ENCODE measurements at regions not wholly inside any gene's neighbourhood (a gene's known extent, or its start where the extent isn't known, plus 50 kb on each side); places are given as distances from the start of the nearest gene placed in this dataset.
A peak's percentile ranks its signal among the peaks of the same experiment; 100 is the strongest.

DNA sequence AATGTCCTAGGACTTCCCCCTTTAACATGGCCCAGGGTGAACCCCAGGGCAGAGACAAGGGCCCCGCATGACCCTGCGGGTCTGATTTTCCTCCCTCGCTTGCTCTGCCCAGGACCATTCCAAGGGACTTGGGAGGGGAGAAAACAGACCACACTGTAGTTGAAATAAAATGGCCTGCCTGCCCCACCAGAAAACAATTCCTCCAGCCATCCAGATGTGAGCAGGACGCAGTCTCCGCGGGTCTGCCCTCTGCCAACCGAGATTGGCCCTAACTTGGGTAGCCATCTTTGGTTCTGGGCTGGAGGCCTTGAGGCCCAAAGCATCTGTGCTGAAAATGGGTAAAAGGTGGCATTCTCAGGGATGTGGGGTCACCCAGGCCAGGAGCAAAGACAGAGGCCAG lies 75.5 kb downstream of the RFLNA start:
- peaks cover 0 to 99% (median 24%) of the 10 kb centered on the region in 9 donors for H3K36me3 ChIP-seq
- no peak overlapping the region for H3K4me3 ChIP-seq
- intact Hi-C loops (cut with DNase I) = loop anchor here in 2 of 10 donors (10.0 kb wide), 1 partner anchor 194 kb away; the partner anchor contains the start of gene NCOR2 (in 2 of the 2)

DNA sequence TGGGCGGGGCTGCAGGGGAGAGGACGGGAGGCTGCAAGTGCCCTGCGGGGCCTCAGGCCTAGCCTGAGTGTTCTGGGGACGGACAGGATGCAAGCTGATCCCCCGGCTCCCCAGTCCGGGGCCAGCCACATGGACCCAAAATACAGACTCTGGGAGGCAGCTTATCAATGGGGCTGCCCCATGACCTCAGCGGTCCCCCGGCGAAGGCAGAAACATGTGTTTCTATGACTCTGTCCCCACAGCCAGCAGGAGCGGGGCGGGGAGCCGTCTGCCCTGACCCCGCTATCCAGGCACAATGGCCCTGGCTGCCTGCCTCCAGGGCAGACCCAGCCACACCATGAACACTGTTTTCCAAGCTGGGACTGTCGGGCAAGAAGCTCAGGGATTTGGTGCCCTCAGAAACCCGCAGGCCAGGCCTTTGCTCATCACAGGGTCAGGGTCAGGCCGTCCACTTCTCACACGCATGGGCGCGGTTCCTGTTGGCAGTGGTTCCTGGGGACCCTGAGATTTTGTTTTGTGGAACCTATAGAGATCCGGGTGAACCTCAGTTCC lies 75.0 kb downstream of the RFLNA start:
- peak in 6 of 8 donors; percentile 23 to 75 (median 42) for ATAC-seq
- Histone ChIP-seq H3K9me3 (no peaks in the 10 kb centered on the region), H3K27me3 (no peaks in the 10 kb centered on the region), H3K4me3 (no peak overlapping the region), H3K36me3 (peaks cover 0 to 99% (median 19%) of the 10 kb centered on the region in 9 donors), H3K4me1 (peaks cover 41 to 78% (median 61%) of the 10 kb centered on the region in 9 donors), H3K27ac (peak overlapping the region; percentile 81 to 96 (median 91))
- DNase-seq = no peak
- intact Hi-C loops (cut with DNase I) = loop anchor here in 8 of 10 donors (2.0 to 10.0 kb wide), 8 partner anchors 53 to 397 kb away; partner anchors contain the start of gene NCOR2 (in 4 of the 8)
- TF ChIP-seq, protein P1, sequence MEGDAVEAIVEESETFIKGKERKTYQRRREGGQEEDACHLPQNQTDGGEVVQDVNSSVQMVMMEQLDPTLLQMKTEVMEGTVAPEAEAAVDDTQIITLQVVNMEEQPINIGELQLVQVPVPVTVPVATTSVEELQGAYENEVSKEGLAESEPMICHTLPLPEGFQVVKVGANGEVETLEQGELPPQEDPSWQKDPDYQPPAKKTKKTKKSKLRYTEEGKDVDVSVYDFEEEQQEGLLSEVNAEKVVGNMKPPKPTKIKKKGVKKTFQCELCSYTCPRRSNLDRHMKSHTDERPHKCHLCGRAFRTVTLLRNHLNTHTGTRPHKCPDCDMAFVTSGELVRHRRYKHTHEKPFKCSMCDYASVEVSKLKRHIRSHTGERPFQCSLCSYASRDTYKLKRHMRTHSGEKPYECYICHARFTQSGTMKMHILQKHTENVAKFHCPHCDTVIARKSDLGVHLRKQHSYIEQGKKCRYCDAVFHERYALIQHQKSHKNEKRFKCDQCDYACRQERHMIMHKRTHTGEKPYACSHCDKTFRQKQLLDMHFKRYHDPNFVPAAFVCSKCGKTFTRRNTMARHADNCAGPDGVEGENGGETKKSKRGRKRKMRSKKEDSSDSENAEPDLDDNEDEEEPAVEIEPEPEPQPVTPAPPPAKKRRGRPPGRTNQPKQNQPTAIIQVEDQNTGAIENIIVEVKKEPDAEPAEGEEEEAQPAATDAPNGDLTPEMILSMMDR (IDR thresholded peaks at IDR 0.05) = no peak
- WGBS, 2 donors = 15 to 20% methylated on average over 20 of the region's 20 CpGs

More for the DNA sequence above, 75.5 kb downstream of the RFLNA start:
- no peak for DNase-seq
- Histone ChIP-seq H3K27ac (peak overlapping the region; percentile 81 to 96 (median 91)), H3K4me1 (peaks cover 36 to 73% (median 56%) of the 10 kb centered on the region in 9 donors), H3K9me3 (no peaks in the 10 kb centered on the region), H3K27me3 (no peaks in the 10 kb centered on the region)
- TF ChIP-seq, protein P1 (IDR thresholded peaks at IDR 0.05) = no peak
- ATAC-seq = no peak
- WGBS, 2 donors = 79 to 80% methylated on average over 7 of the region's 7 CpGs

DNA sequence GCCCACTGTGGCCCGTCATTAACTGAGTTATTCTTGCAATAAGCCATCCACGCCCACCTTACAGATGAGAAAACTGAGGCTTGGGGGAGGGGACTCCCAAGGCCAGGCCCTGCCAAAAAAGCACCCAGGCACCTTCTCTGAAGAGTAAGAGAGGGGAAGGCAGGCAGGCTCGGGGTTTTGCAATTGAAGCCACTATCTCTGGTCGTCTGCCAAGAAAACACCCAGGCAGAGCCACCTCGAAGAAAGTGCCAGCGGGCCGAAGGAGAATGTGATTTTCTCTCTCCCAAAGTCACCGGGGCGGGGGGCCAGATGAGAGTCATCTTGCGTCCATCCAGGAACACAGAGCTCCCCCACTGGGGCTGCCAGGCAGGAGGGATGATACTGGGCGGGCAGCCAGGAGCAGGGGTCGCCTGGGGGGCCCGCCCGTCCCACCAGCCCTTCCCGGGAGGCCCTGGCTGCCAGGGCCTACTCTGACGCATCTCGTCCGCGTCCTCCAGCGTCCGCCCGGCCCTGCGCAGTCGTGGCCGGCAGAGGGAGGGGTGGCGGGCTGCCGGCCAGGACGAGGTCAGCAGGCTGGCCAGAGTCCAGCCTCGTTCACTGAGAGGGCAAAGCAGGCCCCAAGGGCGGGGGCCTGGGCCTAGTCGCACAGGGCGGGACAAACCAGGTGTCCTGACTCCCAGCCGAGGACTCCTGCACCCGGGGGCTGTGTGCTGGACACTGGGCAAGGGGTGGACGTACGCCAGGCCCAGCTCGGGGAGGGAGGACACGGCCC lies 74.3 kb downstream of the RFLNA start:
- WGBS, 2 donors = 8 to 11% methylated on average over 38 of the region's 38 CpGs
- H3K27me3 ChIP-seq = no peaks in the 10 kb centered on the region
- TF ChIP-seq, protein P1 (IDR thresholded peaks at IDR 0.05) = peak; percentile 17 to 69 (median 51)
- peak overlapping the region in 2 of 10 donors; percentile 4 to 18 for H3K4me3 ChIP-seq
- intact Hi-C loops (cut with DNase I) = loop anchor here in 6 of 10 donors (2.0 to 10.0 kb wide), 8 partner anchors 54 to 398 kb away; partner anchors contain the start of gene NCOR2 (in 2 of the 6)
- H3K9me3 ChIP-seq = no peaks in the 10 kb centered on the region
- H3K27ac ChIP-seq = peak overlapping the region; percentile 81 to 96 (median 91)
- H3K4me1 ChIP-seq = peaks cover 45 to 83% (median 66%) of the 10 kb centered on the region in 9 donors
- peak; percentile 91 to 94 for DNase-seq
- peak; percentile 83 to 93 (median 88) for ATAC-seq
- H3K36me3 ChIP-seq = peaks cover 0 to 99% (median 12%) of the 10 kb centered on the region in 9 donors

DNA sequence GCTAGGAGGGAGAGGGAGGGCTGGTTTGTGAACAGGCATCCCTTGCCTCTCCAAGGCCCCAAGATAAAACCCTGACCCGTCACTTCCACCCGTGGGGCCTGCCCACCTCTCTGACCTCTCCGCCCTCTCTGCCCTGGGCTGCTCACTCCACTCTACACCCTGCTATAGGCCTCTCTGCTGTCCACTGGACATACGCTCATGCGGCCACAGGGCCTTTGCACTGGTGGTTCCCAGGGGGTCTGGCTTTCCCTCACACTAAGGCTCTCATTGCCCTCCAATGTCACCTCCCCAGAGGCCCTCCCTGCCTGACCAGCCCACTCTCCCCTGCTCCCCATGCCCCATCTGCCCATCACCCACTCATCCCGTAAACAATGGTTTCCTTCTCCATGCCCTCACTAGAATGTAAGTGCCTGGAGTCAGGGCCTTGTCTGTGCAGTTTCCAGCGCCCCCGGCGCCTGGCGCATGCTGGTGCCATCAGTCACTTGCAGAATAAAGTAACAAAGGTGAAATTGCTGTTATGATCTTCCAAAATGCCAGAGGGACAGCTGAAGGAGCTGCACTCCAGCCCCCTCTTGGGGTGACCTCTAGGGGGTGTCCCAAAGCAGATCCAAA lies 73.6 kb downstream of the RFLNA start:
- no peak for DNase-seq
- Histone ChIP-seq H3K4me1 (peaks cover 48 to 87% (median 73%) of the 10 kb centered on the region in 9 donors), H3K27ac (peak overlapping the region; percentile 81 to 96 (median 91)), H3K4me3 (no peak overlapping the region), H3K9me3 (no peaks in the 10 kb centered on the region), H3K27me3 (no peaks in the 10 kb centered on the region), H3K36me3 (peaks cover 0 to 94% (median 10%) of the 10 kb centered on the region in 9 donors)
- 90 to 91% methylated on average over 10 of the region's 10 CpGs for WGBS, 2 donors
- intact Hi-C loops (cut with DNase I) = loop anchor here in 6 of 10 donors (2.0 to 10.0 kb wide), 8 partner anchors 54 to 399 kb away; partner anchors contain the start of gene NCOR2 (in 2 of the 6)
- ATAC-seq = no peak
- TF ChIP-seq, protein P1 (IDR thresholded peaks at IDR 0.05) = no peak

All from heart right ventricle (tissue), 16 donors.